Endothelial cell of umbilical vein (primary cell): ENCODE measurements at regions not wholly inside any gene's neighbourhood (a gene's known extent, or its start where the extent isn't known, plus 50 kb on each side); places are given as distances from the start of the nearest gene placed in this dataset.

Experiments used
- BruUV-seq: library from RNA; stranded (reverse); fragments of 400-500 nt; replicated peaks from 2 replicates; lab custom pipeline; 2021; lab: Mats Ljungman, UMichigan
- CTCF ChIA-PET: fragments of 300-600, 350-600 bp; sonication (Branson Sonifier 250); formaldehyde crosslinking; loops from one replicate; lab custom pipeline; 2021; ENCODE audit warnings: antibody characterized with exemption, inconsistent platforms; lab: Charles Lee
- POLR2A ChIA-PET: fragments of 300-600, 350-600 bp; sonication (Branson Sonifier 250); formaldehyde crosslinking; loops from one replicate; lab custom pipeline; 2021; ENCODE audit warnings: antibody characterized with exemption, inconsistent platforms; lab: Charles Lee
- DNase-seq: peaks from one replicate; pipeline ENCODE4 v3.0.0-alpha.2; 2011; ENCODE audit warnings: low read depth, low spot score
- FAIRE-seq: peaks from 2 replicates; lab custom pipeline; 2011; peaks lifted over from hg19 to GRCh38; lab: Jason Lieb, UNC
- H2AFZ ChIP-seq: 2 replicates; pipeline ENCODE4 v1.6.0; 2012; ENCODE audit warnings: low read depth, low read length, control low read depth, inconsistent platforms
- H3K27ac ChIP-seq: 2 replicates; pipeline ENCODE4 v1.5.1; 2011; ENCODE audit warnings: low read depth, mild to moderate bottlenecking, control low read depth, low read length, moderate library complexity; ENCODE audit not compliant: insufficient read depth
- H3K27me3 ChIP-seq, 2 experiments: 2 replicates each; pipeline versions ENCODE4 v1.6.0 to v1.6.1; 2011; ENCODE audit warnings: low read length in 2 of 2, mixed read lengths in 1 of 2; ENCODE audit not compliant: control insufficient read depth in 2 of 2, insufficient read depth in 2 of 2
- H3K36me3 ChIP-seq, 2 experiments: 2 replicates in 1 of 2; 3 replicates in 1 of 2; pipeline ENCODE4 v1.5.1; 2011; ENCODE audit warnings: low read length in 2 of 2, mild to moderate bottlenecking in 1 of 2, moderate library complexity in 1 of 2; ENCODE audit not compliant: control insufficient read depth in 2 of 2, insufficient read depth in 2 of 2; ENCODE audit errors: extremely low read depth in 1 of 2
- H3K4me1 ChIP-seq: 3 replicates; pipeline ENCODE4 v1.5.1; 2011; ENCODE audit warnings: mild to moderate bottlenecking, low read length; ENCODE audit not compliant: control insufficient read depth, insufficient read depth; ENCODE audit errors: extremely low read depth
- H3K4me2 ChIP-seq: 2 replicates; pipeline ENCODE4 v1.6.1; 2011; ENCODE audit warnings: low read length, control low read depth, mixed read lengths; ENCODE audit not compliant: insufficient read depth
- H3K4me3 ChIP-seq, 3 experiments: fragments of 200-600 bp in 1 of 3; sonication (generic), shearing (Covaris generic) in 1 of 3; replicated peaks in 1 of 3; 2 replicates each; pipeline ENCODE4 v1.5.1; 2011 to 2016; ENCODE audit warnings: control low read depth in 3 of 3, low read length in 3 of 3, mild to moderate bottlenecking in 2 of 3, inconsistent platforms in 1 of 3, low read depth in 1 of 3, moderate library complexity in 1 of 3; ENCODE audit not compliant: insufficient read depth in 1 of 3
- H3K79me2 ChIP-seq: 2 replicates; pipeline ENCODE4 v1.6.0; 2012; ENCODE audit warnings: low read length, inconsistent platforms; ENCODE audit not compliant: control insufficient read depth, insufficient read depth
- H3K9ac ChIP-seq: replicated peaks from 2 replicates; pipeline ENCODE3; 2011; ENCODE audit warnings: low read length, control low read depth; ENCODE audit not compliant: insufficient read depth; ENCODE audit errors: extremely low read depth
- H3K9me1 ChIP-seq: replicated peaks from 3 replicates; pipeline ENCODE4 v1.6.0; 2011; ENCODE audit warnings: mild to moderate bottlenecking, low read length; ENCODE audit not compliant: control insufficient read depth, insufficient read depth; ENCODE audit errors: extremely low read depth
- H3K9me3 ChIP-seq: replicated peaks from 2 replicates; pipeline ENCODE4 v1.5.1; 2012; ENCODE audit warnings: low read length, inconsistent platforms; ENCODE audit not compliant: control insufficient read depth, insufficient read depth
- H4K20me1 ChIP-seq: replicated peaks from 2 replicates; pipeline ENCODE3; 2011; ENCODE audit warnings: mild to moderate bottlenecking, low read length; ENCODE audit not compliant: control insufficient read depth, insufficient read depth; ENCODE audit errors: extremely low read depth
- CTCF ChIP-seq, 2 donors: IDR thresholded peaks; 1 replicate in 1 of 2; 2 replicates in 1 of 2; pipeline ENCODE4 v1.5.1; 2011; ENCODE audit warnings: low read length in 2 of 2, mild to moderate bottlenecking in 2 of 2, moderate library complexity in 2 of 2, control low read depth in 1 of 2, inconsistent platforms in 1 of 2, low read depth in 1 of 2; ENCODE audit not compliant: insufficient read depth in 1 of 2; ENCODE audit errors: extremely low read depth in 1 of 2
- EZH2 ChIP-seq: IDR thresholded peaks from 2 replicates; pipeline ENCODE4 v1.6.1; 2012; ENCODE audit warnings: borderline replicate concordance, low read depth, mild to moderate bottlenecking, moderate library complexity, low read length, inconsistent platforms; ENCODE audit not compliant: severe bottlenecking
- FOS ChIP-seq: IDR thresholded peaks from 2 replicates; pipeline ENCODE4 v1.6.1; 2011; ENCODE audit warnings: mild to moderate bottlenecking, low read length, moderate library complexity, borderline replicate concordance; ENCODE audit not compliant: insufficient read depth
- GATA2 ChIP-seq: IDR thresholded peaks from 2 replicates; pipeline ENCODE4 v1.7.0; 2011; ENCODE audit warnings: low read depth, mild to moderate bottlenecking, moderate library complexity, mixed read lengths, low read length; ENCODE audit not compliant: insufficient read length, insufficient read depth
- JUN ChIP-seq: IDR thresholded peaks from 2 replicates; pipeline ENCODE4 v1.6.1; 2011; ENCODE audit warnings: borderline replicate concordance, low read depth; ENCODE audit not compliant: insufficient read length, insufficient read depth
- MYC ChIP-seq: IDR thresholded peaks from one replicate; pipeline ENCODE4 v1.6.1; 2011; ENCODE audit warnings: mild to moderate bottlenecking, low read depth, low read length
- POLR2A ChIP-seq: IDR thresholded peaks from 2 replicates; pipeline ENCODE4 v1.6.1; 2012; ENCODE audit warnings: low read depth, mild to moderate bottlenecking, control low read depth, low read length
- POLR2AphosphoS5 ChIP-seq: IDR thresholded peaks from 2 replicates; pipeline ENCODE4 v1.6.1; 2012; ENCODE audit warnings: low read depth, mild to moderate bottlenecking, control low read depth, low read length, moderate library complexity; ENCODE audit not compliant: insufficient read depth
- dilution Hi-C: fragments of 300-500 bp; cut with MboI; formaldehyde crosslinking; loops from one replicate; pipeline ENCODE4 v1.15.0; 2019; ENCODE audit warnings: low sequenced_read_pairs; ENCODE audit not compliant: extremely low pct_ligation_motif_present
- intact Hi-C: fragments of 100-400 bp; cut with micrococcal nuclease; formaldehyde crosslinking; loops from one replicate; pipeline ENCODE4 v1.10.0; 2022
- TF ChIP-seq, protein P1 (sequence below): IDR thresholded peaks from 2 replicates; pipeline ENCODE4 v1.6.1; 2011; ENCODE audit not compliant: insufficient read depth, insufficient read length

DNA sequence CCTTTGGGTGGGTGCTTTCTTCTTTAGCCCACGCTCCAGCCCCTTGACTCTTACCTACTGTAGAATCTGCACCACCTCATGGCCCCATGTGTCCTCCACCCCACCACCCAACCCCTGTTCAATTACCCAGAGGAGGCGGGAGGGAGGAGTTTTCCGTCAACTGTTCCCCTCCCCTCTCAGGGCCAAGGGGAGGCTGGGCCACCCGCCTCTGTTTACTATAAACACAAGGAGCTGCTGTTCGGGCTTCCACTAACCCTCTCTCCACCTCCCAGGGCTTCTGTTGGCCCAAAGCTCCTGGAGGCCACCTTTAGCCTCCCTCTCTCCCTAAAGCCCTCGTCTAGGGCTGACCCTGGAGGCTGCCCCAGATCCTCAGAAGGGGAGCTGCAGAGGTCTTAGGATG lies 59.2 kb downstream of the FOXI1 start:
- H3K9me3 ChIP-seq = no peaks in the 10 kb centered on the region
- no peaks in the 10 kb centered on the region for H3K79me2 ChIP-seq
- no peak overlapping the region for H3K4me2 ChIP-seq
- no peaks in the 10 kb centered on the region for H3K4me1 ChIP-seq
- no peak overlapping the region for H2AFZ ChIP-seq
- H3K9me1 ChIP-seq = no peaks in the 10 kb centered on the region
- intact Hi-C loops = no loop called here
- H3K27ac ChIP-seq = no peak overlapping the region
- ChIA-PET CTCF (no interaction called here), POLR2A (no interaction called here)
- no TSS peak for BruUV-seq
- dilution Hi-C loops = no loop called here
- H3K9ac ChIP-seq = no peak overlapping the region
- no peaks in the 10 kb centered on the region for H3K27me3 ChIP-seq
- H3K4me3 ChIP-seq = no peak overlapping the region
- TF ChIP-seq JUN (no peak), FOS (no peak), POLR2A (no peak), POLR2AphosphoS5 (no peak), MYC (no peak), EZH2 (no peak), GATA2 (no peak), CTCF (IDR thresholded peaks at IDR 0.05; ENCODE audit: extremely low read depth in 1 of 2, insufficient read depth in 1 of 2, low read depth in 1 of 2, low read length in 2 of 2) (no peak)
- TF ChIP-seq, protein P1, sequence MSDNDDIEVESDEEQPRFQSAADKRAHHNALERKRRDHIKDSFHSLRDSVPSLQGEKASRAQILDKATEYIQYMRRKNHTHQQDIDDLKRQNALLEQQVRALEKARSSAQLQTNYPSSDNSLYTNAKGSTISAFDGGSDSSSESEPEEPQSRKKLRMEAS = no peak
- H4K20me1 ChIP-seq = no peaks in the 10 kb centered on the region
- FAIRE-seq (no peak), DNase-seq (no peak)
- H3K36me3 ChIP-seq = no peaks in the 10 kb centered on the region
